ENCODE measurements at regions not wholly inside any gene's neighbourhood (a gene's known extent, or its start where the extent isn't known, plus 50 kb on each side); places are given as distances from the start of the nearest gene placed in this dataset.
"Not testable (repeated sequence)": the region's sequence is repeated elsewhere in the genome, so short reads cannot be mapped to it uniquely, and the experiment has no call there.

GRCh38 chr17:43315369-43315768, 81.6 kb upstream of the RNU2-1 start:
- no peak for FAIRE-seq

- FAIRE-seq = no peak
Measured at GRCh38 chr17:43314611-43315011, 80.8 kb upstream of the RNU2-1 start.

GRCh38 chr17:43312011-43312410, 78.2 kb upstream of the RNU2-1 start:
- no peak for FAIRE-seq

GRCh38 chr17:43309505-43310332, 75.9 kb upstream of the RNU2-1 start:
- FAIRE-seq = peak; percentile 27

GRCh38 chr17:43308999-43309398, 75.2 kb upstream of the RNU2-1 start:
- FAIRE-seq = no peak

GRCh38 chr17:43304792-43305191, 71.0 kb upstream of the RNU2-1 start:
- not testable (repeated sequence) for FAIRE-seq

- FAIRE-seq = not testable (repeated sequence)
Measured at GRCh38 chr17:43303049-43303448, 69.3 kb upstream of the RNU2-1 start.

- FAIRE-seq = not testable (repeated sequence)
Measured at GRCh38 chr17:43299300-43300076, 65.7 kb upstream of the RNU2-1 start.

- FAIRE-seq = not testable (repeated sequence)
Measured at GRCh38 chr17:43289670-43290069, 55.9 kb upstream of the RNU2-1 start.

- not testable (repeated sequence) for FAIRE-seq
Measured at GRCh38 chr17:43283606-43284005, 49.8 kb upstream of the RNU2-1 start.
